ENCODE measurements at regions not wholly inside any gene's neighbourhood (a gene's known extent, or its start where the extent isn't known, plus 50 kb on each side); places are given as distances from the start of the nearest gene placed in this dataset.

DNA sequence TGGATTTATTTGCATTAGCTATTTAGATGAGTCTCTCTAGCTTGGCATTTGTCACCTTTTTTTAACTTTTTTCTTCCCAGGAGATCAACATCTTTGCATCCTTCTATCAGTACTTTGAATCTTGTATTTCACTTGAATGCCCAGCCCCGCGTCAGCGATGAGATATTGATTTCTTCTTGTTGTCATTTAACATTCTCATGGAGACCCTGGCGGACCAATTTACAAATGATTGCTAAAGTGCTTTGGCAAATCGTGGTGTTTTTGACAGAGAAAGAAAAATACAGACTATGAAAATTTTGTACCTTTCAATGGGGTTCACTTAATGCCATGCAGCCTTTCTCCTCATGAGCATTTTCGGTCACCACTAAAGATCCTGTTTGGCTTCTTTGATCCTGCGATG is 269.7 kb downstream of the ABCC12 start:
- TF ChIP-seq, protein P1, sequence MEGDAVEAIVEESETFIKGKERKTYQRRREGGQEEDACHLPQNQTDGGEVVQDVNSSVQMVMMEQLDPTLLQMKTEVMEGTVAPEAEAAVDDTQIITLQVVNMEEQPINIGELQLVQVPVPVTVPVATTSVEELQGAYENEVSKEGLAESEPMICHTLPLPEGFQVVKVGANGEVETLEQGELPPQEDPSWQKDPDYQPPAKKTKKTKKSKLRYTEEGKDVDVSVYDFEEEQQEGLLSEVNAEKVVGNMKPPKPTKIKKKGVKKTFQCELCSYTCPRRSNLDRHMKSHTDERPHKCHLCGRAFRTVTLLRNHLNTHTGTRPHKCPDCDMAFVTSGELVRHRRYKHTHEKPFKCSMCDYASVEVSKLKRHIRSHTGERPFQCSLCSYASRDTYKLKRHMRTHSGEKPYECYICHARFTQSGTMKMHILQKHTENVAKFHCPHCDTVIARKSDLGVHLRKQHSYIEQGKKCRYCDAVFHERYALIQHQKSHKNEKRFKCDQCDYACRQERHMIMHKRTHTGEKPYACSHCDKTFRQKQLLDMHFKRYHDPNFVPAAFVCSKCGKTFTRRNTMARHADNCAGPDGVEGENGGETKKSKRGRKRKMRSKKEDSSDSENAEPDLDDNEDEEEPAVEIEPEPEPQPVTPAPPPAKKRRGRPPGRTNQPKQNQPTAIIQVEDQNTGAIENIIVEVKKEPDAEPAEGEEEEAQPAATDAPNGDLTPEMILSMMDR (IDR thresholded peaks at IDR 0.05) = no peak
- TF ChIP-seq POLR2A (IDR thresholded peaks at IDR 0.05) = no peak
